GM19467 (cell line): ENCODE measurements at regions not wholly inside any gene's neighbourhood (a gene's known extent, or its start where the extent isn't known, plus 50 kb on each side); places are given as distances from the start of the nearest gene placed in this dataset.

Experiments
- ATAC-seq: cut with Tn5 transposase; IDR thresholded peaks from one replicate; pipeline ENCODE4 v1.9.1; 2021; ENCODE audit warnings: mild to moderate bottlenecking, moderate library complexity; ENCODE audit not compliant: unreplicated experiment

GRCh38 chr3:117235304-117235703, 525.7 kb downstream of the TUSC7 start:
- no peak for ATAC-seq

GRCh38 chr3:117238806-117239205, 529.2 kb downstream of the TUSC7 start:
- ATAC-seq, result no peak

GRCh38 chr3:117243657-117244056, 534.1 kb downstream of the TUSC7 start:
- no peak for ATAC-seq

- no peak for ATAC-seq
Observed at GRCh38 chr3:117246771-117247555, 537.4 kb downstream of the TUSC7 start.

- ATAC-seq, result no peak
Observed at GRCh38 chr3:117248153-117248552, 538.6 kb downstream of the TUSC7 start.

GRCh38 chr3:117252208-117252607, 542.6 kb downstream of the TUSC7 start:
- no peak for ATAC-seq

- no peak for ATAC-seq
Observed at GRCh38 chr3:117252651-117253050, 543.1 kb downstream of the TUSC7 start.

GRCh38 chr3:117253636-117254035, 544.1 kb downstream of the TUSC7 start:
- ATAC-seq, result no peak

GRCh38 chr3:117254985-117255384, 545.4 kb downstream of the TUSC7 start:
- ATAC-seq, result no peak

- ATAC-seq, result no peak
Observed at GRCh38 chr3:117255736-117256135, 546.2 kb downstream of the TUSC7 start.

GRCh38 chr3:117261983-117262421, 552.4 kb downstream of the TUSC7 start:
- no peak for ATAC-seq

GRCh38 chr3:117263270-117263669, 553.7 kb downstream of the TUSC7 start:
- ATAC-seq, result no peak

- ATAC-seq, result no peak
Observed at GRCh38 chr3:117263745-117264144, 554.2 kb downstream of the TUSC7 start.

GRCh38 chr3:117264204-117264994, 554.8 kb downstream of the TUSC7 start:
- ATAC-seq, result no peak

- no peak for ATAC-seq
Observed at GRCh38 chr3:117266806-117267205, 557.2 kb downstream of the TUSC7 start.

GRCh38 chr3:117268318-117268717, 558.7 kb downstream of the TUSC7 start:
- no peak for ATAC-seq

GRCh38 chr3:117272274-117272673, 562.7 kb downstream of the TUSC7 start:
- no peak for ATAC-seq

- no peak for ATAC-seq
Observed at GRCh38 chr3:117272876-117273523, 563.4 kb downstream of the TUSC7 start.

GRCh38 chr3:117277816-117278215, 568.2 kb downstream of the TUSC7 start:
- ATAC-seq, result no peak

GRCh38 chr3:117278424-117279190, 569.0 kb downstream of the TUSC7 start:
- ATAC-seq, result peak; percentile 98

GRCh38 chr3:117281371-117281770, 571.8 kb downstream of the TUSC7 start:
- no peak for ATAC-seq
